ENCODE measurements at regions not wholly inside any gene's neighbourhood (a gene's known extent, or its start where the extent isn't known, plus 50 kb on each side); places are given as distances from the start of the nearest gene placed in this dataset.

- H2BK12ac ChIP-seq (ENCODE audit: insufficient read length, low read depth, low read length), result no peak overlapping the region
- H3K9ac ChIP-seq (ENCODE audit: extremely low read depth, insufficient read length, low read length), result no peak overlapping the region
- H3K79me2 ChIP-seq (ENCODE audit: insufficient read depth, low read length), result no peaks in the 10 kb centered on the region
- WGBS (ENCODE audit: extremely low coverage, insufficient read length, low lambda C conversion rate), result no CpG with 5 or more reads among the region's 4 CpGs
- H2AFZ ChIP-seq (ENCODE audit: low read length), result no peak overlapping the region
- peaks cover 3 to 9% of the 10 kb centered on the region in 2 experiments for H3K4me1 Mint-ChIP-seq
- no peak overlapping the region for H3K14ac ChIP-seq (ENCODE audit: insufficient read depth, low read length)
- no peaks in the 10 kb centered on the region for H3K27me3 ChIP-seq (ENCODE audit: insufficient read depth, low read length)
- H3K56ac ChIP-seq (ENCODE audit: insufficient read length, low read depth, low read length), result no peak overlapping the region
- no peak overlapping the region for H3K27ac ChIP-seq (ENCODE audit: insufficient read length, low read depth, low read length)
- no peaks in the 10 kb centered on the region for H3K23me2 ChIP-seq (ENCODE audit: insufficient read length, low read depth, low read length, poor library complexity, severe bottlenecking)
- no peaks in the 10 kb centered on the region for H3K9me3 Mint-ChIP-seq
- no peak overlapping the region for H4K91ac ChIP-seq (ENCODE audit: insufficient read length, low read depth, low read length)
- H3K4me2 ChIP-seq (ENCODE audit: insufficient read depth, insufficient read length, low read length), result no peak overlapping the region
- no peaks in the 10 kb centered on the region for H3K9me3 ChIP-seq (ENCODE audit: control insufficient read depth, low read depth, low read length)
- H3T11ph ChIP-seq (ENCODE audit: low read length), result no peak overlapping the region
- no peak overlapping the region for H3K4me3 Mint-ChIP-seq
- no peaks in the 10 kb centered on the region for H3K79me1 ChIP-seq (ENCODE audit: insufficient read depth, low read depth, low read length, poor library complexity, severe bottlenecking)
- no peaks in the 10 kb centered on the region for H3K4me1 ChIP-seq (ENCODE audit: insufficient read depth, low read length)
- DNase-seq, result no peak
- no peak overlapping the region for H2BK20ac ChIP-seq (ENCODE audit: low read depth, low read length, poor library complexity, severe bottlenecking)
- no peaks in the 10 kb centered on the region; the same call in 1 of the 2 replicates for H3K27me3 Mint-ChIP-seq (ENCODE audit: low read depth)
- no peak overlapping the region for H4K5ac ChIP-seq (ENCODE audit: insufficient read length, low read depth, low read length)
- peak overlapping the region in 1 of 3 experiments; percentile 44; a peak in 1 of 7 replicates for H3K27ac Mint-ChIP-seq
- no peak overlapping the region for H3K23ac ChIP-seq (ENCODE audit: insufficient read length, low read depth, low read length)
- H2BK5ac ChIP-seq (ENCODE audit: insufficient read length, low read length), result no peak overlapping the region
- H2BK120ac ChIP-seq (ENCODE audit: low read depth, low read length, poor library complexity, severe bottlenecking), result no peak overlapping the region
- H2AK5ac ChIP-seq (ENCODE audit: insufficient read length, low read length), result no peak overlapping the region
- no peaks in the 10 kb centered on the region for H3K36me3 Mint-ChIP-seq (ENCODE audit: insufficient read depth in 1 of 3, low read depth in 3 of 3)
- H4K8ac ChIP-seq (replicated peaks; ENCODE audit: insufficient read length, low read depth, low read length), result no peak overlapping the region
- H2BK15ac ChIP-seq (ENCODE audit: low read depth, low read length), result no peak overlapping the region
- TF ChIP-seq, protein P1, sequence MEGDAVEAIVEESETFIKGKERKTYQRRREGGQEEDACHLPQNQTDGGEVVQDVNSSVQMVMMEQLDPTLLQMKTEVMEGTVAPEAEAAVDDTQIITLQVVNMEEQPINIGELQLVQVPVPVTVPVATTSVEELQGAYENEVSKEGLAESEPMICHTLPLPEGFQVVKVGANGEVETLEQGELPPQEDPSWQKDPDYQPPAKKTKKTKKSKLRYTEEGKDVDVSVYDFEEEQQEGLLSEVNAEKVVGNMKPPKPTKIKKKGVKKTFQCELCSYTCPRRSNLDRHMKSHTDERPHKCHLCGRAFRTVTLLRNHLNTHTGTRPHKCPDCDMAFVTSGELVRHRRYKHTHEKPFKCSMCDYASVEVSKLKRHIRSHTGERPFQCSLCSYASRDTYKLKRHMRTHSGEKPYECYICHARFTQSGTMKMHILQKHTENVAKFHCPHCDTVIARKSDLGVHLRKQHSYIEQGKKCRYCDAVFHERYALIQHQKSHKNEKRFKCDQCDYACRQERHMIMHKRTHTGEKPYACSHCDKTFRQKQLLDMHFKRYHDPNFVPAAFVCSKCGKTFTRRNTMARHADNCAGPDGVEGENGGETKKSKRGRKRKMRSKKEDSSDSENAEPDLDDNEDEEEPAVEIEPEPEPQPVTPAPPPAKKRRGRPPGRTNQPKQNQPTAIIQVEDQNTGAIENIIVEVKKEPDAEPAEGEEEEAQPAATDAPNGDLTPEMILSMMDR (conservative IDR thresholded peaks at IDR 0.05), result no peak
- no peak overlapping the region for H3K18ac ChIP-seq (ENCODE audit: insufficient read length, low read depth, low read length)
- no peaks in the 10 kb centered on the region for H4K20me1 ChIP-seq (ENCODE audit: control insufficient read depth, insufficient read depth, insufficient read length)
- H3K4ac ChIP-seq (ENCODE audit: low read depth, low read length), result no peak overlapping the region
Observed at GRCh38 chr18:22032392-22032961, 136.9 kb upstream of the GATA6 start.

Data from H9 (cell line).